ENCODE measurements at regions not wholly inside any gene's neighbourhood (a gene's known extent, or its start where the extent isn't known, plus 50 kb on each side); places are given as distances from the start of the nearest gene placed in this dataset.

DNA sequence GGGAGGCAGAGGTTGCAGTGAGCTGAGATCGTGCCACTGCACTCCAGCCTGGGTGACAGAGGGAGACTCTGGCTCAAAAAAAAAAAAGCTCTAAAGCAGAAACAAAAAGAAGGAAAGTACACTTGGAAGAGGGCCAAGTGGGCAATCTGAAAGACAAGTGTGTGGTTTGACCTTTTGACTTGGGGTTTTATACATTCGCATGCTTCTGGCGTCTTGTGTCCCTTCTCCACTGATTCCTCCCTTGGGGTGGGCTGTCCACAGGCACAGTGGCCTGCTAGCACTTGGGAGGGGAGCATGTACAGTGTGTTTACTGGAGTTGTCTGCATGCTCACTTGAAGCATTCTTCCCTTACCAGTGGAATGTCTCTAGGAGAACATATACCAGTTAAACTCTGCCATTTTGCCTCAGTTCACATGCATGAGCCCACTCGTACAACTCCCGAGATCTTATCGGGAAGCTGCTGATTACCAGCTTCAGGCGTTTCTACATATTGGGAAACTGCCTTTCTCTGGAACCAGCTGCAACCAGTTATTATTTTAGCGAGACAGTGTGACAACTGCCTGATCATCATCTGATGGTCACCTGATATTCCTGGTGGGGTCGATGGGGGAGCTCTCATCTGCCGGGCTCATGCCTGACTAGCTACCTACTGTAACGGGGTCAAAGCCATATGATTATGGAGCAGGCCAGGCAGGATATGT lies 113.5 kb upstream of the ZNF678 start:
- DNase-seq, result no peak

DNA sequence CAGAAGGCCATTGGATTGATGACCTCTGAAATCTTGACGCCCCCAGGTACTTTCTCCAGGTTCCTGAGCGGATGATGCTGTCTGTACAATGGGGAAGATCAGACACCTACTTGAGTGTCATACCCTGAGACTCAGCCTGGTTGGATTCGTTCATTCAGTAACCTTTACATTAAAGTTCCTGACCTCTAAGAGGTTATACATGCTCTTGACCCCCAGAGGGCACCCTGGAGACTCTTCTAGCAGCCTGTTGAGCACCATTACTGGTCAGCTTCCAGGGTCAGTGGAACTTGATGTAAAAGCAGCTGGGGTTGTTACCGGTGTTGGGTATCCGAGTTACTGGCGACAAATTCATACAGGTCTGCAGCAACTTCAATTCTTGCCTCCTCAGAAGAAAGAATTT lies 114.3 kb upstream of the ZNF678 start:
- DNase-seq, result peak in 1 of 2 experiments; percentile 2

DNA sequence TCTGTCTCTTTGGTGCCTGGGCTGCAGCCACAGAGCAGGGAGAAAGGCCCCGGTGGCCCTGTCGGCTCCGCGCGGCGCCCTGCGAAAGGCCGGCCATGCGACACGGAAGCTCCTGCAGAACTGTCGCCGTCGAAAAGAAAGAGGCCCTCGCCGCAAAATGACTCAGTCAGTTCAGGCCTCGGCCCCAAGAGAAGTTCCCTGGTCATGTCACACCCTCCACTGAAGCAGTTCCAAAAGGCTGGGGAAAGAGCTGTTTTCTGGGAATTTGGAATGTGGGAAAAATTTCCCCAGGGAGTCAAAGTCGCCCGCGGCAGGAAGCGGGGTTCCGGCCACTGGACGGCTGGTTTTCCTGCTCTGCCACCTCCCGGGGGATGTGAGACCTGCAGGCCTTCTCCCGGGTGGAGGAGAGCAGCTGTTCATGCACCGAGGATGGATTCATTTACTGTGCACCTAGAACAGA lies 115.8 kb upstream of the ZNF678 start:
- no peak for DNase-seq

DNA sequence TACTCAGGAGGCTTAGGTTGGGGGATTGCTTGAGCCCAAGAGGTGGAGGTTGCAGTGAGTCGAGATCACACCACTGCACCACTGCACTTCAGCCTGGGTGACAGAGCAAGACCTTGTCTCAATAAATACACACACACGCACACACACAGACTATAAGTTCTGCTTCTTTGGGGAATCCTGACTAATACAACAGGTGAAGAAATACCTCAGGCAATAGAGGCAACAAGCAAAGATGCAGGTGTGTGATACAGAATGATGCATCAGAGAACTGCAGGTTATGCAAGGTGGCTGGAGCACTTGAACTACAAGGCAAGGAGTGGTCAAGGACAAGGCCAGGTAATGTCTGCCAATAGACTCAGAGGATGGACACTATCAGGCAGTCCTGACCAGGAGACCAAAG lies 117.6 kb upstream of the ZNF678 start:
- no peak for DNase-seq

DNA sequence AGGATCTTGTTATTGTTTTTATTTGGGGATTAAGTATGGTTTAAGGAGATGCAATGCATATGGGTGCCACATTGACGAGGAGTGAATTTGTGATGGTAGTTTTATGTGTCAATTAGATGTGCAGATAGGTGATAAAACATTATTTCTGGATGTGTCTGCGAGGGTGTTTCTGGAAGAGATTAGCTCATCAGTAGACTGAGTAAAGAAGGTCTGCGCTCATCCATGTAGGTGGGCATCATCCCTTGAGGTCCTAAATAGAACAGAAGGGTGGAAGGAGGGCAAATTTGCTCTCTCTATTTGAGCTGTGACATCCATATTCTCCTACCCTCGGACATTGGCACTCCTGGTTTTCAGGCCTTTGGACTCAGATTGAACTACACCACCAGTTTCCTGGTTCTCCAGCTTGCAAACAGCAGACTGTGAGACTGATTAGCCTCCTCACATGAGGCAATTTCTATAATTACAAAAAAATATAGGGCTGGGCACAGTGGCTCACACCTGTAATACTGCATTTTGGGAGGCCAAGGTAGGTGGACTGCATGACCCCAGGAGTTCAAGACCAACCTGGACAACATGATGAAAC lies 118.2 kb upstream of the ZNF678 start:
- DNase-seq, result no peak

DNA sequence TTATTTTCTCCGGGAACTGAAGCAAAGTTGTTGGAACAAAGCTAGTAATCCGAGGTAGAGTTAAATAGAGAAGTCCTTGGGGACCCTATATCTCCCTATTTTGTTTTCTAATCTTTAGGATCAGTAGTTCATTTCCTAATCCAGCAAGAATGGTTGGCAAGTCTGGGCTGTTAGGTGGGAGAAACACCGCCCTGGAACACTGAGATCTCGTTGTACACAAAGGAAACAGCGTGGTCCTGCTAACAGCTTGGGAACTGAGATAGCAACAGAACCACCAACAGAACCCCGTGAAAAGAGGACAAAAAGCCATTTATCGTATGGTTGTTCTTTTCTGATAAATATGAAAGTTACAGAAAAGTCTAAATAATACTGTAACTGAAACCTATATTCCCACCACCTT lies 121.9 kb upstream of the CDC42BPA start:
- DNase-seq, result no peak

DNA sequence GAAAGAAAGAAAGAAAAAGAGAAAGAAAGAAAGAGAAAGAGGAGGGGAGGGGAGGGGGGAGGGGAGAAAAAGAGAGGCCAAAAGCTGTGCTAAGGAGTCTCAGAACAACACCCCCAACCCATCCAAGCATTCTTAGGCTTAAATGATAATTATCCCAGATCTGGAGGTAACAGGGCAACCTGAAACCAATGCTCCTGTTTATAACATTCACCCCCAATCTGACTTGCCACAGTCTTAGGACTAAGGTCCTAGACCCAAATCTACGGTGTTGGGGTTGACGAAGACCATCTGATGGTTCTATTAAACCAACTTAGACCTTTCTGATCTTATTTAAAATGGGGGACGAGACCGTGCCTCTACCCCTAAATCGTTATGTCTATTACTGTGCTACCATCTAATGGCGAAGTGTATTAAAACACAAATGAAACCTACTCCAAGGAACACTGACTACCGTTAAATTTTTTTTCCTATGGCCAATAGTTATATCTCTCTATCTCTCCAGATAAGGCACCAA lies 119.3 kb upstream of the CDC42BPA start:
- DNase-seq, result no peak

DNA sequence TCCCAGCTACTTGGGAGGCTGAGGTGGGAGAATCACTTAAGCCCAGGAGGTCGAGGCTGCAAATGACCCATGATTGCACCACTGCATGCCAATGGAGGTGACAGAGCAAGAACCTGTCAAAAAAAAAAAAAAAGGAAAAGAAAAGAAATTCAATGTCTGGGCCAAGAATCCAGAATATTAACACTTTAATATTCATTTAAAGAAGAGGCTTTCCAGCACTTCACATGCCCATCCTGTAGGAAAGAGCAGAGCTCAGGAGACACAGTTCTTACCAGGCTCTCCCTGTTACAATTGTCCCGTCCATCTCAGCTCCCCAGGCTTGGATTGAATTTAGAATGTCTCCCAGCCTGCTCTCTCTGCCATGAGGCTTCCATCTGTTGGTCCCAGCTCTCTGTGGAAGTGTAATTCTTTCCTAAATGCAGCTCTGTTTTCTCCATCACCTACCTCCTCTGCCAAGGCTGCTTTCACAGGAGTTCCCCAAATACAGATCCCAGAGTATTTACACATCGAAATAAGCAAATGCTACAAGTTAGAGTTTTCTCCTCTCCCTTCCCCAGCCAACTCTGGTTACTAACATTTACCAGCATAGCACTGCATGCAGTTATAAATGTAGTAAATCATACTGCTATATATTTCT lies 116.6 kb upstream of the CDC42BPA start:
- DNase-seq, result no peak

DNA sequence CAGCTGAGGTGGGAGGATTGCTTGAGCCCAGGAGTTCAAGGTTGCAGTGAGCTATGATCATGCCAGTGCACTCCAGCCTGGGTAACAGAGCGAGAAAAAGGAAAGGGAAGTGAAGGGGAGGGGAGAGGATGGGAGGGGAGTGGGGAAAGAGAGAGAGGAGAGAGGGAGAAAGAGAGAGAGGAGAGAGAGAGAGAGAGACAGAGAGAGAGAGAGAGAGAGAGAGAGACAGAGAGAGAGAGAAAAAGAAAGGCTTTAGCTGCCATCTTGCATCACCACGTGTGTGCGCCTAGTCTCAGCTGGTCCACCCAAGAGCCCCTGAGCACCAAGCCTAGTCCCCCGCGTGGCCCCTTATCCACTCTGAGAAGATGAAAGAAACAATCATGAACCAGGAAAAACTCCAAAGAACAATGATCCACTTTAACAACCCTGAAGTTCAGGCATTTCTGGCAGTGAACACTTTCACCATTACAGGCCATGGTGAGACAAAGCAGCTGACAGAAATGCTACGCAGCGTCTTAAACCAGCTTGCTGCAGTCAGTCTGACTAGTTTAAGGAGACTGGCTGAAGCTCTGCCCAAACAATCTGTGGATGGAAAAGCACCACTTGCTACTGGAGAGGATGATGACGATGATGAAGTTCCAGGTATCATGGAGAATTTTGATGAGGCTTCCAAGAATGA lies 115.5 kb upstream of the CDC42BPA start:
- no peak for DNase-seq

DNA sequence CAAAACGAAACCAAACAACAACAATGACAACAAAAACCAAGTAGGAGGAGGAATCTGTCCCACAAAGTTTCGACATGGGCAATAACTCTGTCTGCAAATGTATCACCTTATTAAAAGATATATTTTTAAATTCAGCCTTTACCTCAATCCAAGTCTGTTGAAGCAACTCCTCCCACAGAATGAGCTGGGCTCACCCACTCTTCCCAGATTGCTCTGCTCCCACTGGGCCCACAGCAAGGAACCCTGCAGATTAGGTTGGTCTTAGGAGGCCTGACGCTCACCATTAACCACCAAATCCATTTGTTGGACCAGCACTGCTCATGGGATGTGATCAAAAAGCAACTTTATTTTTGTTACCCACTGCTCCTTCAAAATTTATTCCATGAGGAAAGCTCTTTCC lies 114.7 kb upstream of the CDC42BPA start:
- DNase-seq, result no peak

DNA sequence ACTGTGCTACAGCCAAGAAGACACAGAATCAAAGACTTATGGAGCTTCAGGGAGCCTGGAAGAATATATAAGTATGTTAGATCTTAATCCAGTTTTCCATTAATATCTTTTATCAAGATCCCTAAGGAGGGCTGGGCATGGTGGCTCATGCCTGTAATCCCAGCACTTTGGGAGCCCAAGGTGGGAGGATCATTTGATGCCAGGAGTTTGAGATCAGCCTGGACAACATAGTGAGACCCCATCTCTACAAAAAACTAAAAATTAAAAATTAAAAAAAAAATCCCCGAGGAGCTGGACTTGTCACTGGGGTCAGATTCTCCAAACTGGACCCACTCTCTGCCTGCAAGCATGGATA lies 113.9 kb upstream of the CDC42BPA start:
- DNase-seq, result no peak

DNA sequence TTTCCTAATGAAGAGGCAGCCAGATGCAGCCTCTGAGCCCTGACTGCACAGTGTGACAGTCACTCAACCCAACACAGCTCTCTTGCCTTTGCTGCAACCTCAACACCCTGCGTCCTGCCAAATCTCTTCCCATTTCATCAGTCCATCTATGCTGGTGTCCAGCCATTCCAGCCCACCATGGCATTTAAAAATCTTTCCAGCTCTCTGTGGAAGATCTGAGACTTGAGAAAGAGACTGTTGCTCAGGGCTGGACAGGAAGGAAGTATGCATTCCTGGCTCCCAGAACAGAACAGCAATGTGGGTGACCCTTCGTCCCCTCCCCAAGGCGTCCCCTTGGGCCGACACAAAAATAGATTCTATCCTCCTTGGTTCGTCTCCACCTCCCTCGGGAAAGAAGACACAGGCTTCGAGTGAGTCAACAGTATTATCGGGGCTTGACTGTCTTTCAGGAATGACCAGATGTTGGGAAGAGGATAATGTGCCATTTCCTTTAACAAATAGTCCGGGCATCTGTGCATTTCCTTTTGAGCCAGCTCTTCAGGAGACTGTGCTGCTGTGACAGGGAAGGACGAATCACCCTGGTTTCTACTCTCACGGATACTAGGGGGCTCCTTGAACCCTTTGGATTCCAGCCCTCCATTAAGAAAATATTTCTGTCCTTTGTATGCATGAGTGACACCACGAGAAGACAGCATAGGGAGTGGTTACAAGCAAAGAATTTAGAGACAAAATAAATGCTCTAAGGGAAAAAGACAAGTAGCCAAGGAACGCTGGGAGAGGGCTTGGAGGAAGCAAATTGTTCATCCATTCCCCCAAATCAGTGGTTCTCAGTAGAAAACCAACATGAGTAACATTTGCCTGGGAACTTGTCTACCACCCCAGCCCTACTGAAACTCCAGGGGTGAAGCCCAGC lies 111.4 kb upstream of the CDC42BPA start:
- DNase-seq, result no peak

DNA sequence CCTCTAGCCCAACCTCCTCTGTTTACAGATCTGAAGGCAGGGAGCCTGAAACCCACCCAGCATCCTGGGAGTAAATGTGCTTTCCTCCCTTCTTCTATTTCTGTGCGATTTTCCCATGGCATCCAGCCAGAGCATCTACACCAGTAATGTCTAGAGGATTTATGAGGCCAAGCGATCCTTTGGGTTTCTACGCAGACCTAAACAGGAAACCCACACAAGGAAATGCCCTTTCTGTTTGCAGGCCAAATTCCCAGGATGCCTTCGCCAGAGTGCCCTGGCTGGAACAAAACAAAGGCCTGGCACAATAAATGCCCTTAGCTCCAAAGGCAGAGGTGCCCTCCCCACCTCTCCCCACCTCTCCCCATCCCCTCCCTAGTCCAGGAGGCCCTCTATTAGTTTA lies 110.5 kb upstream of the CDC42BPA start:
- DNase-seq, result no peak

DNA sequence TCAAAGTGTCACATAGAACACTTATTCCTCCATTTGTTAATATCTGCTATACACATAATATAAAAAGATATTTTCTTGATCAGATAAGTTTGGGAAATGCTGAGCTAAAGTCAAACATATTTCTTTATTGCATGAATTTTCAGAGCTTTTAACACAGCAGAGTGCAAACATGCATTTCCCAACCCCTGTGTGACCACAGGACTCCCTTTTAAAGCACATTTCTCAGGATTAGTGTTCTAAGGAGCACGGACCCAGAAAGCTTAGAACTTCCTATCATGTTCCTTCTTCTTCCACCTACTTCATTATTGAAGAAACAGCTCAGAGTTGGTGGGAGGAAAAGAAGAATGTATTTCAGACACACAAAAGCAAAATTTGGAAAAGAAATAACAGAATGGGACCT lies 109.1 kb upstream of the CDC42BPA start:
- no peak for DNase-seq

DNA sequence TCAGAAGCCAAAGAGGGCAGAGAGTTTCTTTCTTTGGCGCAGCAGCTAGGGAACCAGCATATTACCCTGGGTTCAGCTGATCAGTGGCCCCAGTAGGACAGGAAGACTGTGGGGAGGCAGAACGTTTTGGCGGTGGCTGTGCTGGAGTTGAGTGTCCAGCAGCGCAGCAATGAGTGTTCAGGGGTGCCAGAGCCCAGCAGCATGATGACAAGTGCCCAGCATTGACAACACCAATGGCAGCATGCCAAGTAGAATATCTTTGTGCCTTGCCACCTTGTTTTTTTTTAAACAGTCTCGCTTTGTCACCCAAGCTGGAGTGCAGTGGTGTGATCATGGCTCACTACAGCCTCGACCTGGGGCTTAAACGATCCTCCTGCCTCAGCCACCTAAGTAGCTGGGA lies 106.7 kb upstream of the CDC42BPA start:
- DNase-seq, result no peak

DNA sequence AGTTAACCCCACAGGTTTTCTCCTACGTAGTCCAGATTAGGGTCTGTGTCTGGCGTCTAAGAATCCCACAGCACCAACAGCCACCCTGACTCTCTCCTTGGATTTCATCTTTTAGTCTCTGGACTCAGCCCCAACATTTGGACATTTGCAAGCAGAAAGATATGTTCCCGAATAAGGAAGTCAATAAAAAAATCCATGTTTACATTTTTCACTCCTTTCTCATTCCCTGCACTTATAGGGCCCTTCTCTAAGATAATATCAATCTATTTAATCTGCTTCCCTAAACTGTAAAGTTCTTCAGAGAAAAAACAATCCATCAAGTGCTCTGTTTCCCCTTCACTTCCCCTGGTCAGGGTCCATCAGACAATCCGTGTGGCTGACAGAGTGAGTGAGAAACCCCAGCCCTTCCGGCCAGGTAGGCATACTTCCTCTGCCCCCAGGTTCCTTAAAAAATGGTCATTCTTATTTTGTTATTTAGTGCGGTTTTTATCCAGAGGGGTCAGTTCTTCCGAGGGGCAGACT lies 105.9 kb upstream of the CDC42BPA start:
- DNase-seq, result no peak

DNA sequence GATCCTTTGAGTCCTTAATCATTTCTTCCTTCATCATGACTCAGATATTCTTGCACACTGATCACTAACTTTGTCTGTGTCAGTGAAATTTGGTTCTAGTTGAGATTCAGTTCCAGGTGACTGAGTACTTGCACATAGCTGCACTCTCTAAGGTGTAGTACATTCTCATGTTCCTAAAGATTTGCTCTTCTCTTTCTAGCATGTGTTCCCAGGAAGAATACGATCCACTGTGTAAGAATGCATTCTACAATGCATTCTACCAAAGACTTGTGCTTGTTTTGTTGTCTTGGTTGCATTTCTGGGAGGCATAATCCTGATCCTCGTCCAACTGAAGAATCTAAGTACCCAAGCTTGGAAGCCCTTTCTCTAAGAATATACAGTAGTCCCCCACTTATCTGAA lies 104.3 kb upstream of the CDC42BPA start:
- no peak for DNase-seq

DNA sequence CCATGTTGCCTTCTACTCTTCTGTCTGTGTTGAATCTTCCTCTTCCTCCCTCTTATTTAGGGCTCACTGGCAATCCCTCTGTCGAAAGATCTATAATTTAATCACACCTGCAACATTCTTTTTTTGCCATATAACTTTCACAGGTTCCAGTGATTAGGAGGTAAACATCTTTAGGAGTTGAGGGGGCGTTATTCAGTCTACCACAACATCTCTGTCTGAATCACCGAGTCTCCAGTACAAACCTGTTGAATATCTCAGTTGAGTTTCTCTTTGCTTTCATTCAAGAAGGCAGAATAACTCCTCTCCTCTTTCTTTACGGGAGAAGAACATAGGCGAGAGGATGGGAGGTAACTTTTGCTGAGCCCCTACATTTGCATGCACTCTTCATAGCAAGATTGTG lies 101.9 kb upstream of the CDC42BPA start:
- no peak for DNase-seq

DNA sequence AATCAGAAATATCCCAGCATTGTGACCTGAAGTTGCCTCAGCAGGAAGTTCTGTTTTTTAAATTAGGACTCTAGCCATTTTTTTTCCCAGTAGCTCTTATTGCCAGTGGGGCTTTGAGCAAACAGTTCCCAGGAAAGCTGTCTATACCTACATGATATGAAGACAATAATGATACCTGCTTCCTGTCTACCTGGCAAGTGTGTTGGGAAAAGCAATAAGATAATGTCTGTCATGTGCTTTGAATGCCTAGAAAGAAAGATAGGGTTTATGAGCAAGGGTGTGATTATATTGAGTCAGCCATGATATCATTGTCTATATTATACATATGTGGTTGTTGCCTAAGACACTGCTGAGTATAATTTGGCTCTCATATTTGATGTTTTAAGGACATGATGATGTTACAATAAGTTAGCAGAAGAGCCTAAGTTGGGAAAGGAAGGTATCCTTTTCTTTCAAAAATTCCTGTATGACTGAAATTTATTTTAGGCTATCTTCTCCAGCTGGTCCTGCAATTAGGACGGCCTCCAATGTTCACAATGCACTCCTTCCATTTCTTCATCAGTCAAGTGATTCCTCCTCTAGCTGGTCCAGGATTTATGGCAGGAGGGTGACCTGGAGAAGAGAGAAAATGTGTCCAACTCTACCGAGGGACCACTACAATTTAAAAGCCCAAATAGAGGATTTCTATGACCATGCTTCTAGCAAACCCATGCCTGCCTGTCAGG lies 99.6 kb upstream of the CDC42BPA start:
- DNase-seq, result no peak

DNA sequence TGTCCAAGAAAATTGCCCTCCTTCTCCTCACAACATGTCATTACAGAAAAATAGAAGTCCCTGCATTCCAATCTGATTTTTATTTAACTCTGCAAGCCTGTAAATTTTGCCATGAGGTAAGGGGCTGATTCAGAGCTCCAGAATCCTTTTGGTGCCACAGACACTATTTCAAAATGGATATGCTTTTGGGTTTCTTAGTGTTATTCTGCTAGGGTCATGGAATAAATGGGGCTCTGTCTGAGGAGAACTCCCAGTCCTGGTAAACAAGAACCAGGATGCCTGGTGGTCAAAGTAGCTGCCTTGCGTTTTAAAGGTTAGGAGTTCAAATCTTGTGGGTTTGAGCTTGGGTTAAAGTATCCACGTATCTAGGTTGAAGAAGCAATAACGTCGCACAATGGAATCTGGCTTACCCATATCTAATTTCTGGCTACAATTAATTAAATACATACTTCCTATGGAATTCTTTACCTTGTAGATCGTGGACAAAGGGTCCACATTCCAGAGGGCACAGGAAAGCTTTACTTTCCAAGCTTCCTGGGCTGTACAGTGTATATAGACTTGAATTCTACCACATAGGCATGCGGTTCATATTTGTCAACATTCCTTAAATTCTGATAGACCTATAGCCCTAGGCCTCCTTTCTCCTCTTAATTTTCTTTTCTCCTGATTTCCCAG lies 98.0 kb upstream of the CDC42BPA start:
- no peak for DNase-seq

DNA sequence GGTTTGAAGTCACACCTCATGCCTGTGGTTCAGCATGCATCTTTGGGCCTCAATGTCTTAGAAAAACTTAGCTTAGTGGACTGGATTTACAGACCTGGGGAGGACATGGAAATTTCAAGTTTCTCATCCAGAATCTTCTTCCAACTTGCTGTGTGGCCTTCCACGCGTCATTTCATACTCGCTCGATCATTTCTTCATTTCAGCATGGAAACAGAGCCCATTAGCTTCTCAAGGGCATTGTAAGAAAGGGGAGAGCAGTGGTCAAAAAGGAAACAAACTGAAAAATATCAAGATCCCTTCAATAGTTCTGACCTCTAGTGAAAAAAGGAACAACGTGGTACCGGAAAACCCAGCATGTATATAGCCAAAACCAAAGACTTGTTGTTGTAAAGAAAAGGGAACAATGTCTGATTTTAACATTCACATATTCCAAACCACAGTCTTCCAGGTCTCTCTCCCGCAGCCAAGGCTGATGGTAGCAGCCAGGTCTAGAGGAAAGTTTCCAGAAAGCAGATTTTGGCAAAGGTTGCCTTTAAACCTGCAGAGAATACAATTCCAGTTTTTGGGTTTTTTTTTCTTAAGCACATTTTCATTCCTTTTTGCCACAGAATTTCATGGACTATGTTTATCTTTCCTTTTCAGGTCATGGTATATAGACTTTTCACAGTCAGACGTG lies 97.0 kb upstream of the CDC42BPA start:
- DNase-seq, result no peak

Measured in stimulated activated CD4-positive, alpha-beta T cell treated with anti-CD3 and anti-CD28 coated beads, Interleukin-4, amount 100 ng/mL, for 4 hours (primary cell).